ENCODE measurements at regions not wholly inside any gene's neighbourhood (a gene's known extent, or its start where the extent isn't known, plus 50 kb on each side); places are given as distances from the start of the nearest gene placed in this dataset.

DNA sequence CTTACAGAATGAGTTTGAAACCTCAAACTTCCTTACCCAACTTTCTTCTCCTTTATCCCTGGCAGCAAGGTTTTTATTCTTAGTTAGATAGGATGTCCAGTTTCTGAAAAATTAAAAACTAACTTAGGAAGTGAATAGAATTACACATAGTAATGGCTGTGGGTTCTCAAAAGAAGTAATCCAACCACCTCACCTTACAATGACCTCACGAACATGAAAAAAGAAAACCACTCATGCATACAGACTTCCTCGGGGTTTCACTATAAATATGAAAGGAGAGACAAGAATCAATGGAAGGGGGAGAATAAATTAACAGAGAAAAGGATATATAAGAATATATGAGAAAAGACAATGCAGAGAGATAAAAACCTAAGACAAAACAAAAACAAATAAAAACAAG, 1044.3 kb upstream of the KLHL29 start:
- DNase-seq (ENCODE audit: low read depth), result no peak
- TF ChIP-seq, protein P1, sequence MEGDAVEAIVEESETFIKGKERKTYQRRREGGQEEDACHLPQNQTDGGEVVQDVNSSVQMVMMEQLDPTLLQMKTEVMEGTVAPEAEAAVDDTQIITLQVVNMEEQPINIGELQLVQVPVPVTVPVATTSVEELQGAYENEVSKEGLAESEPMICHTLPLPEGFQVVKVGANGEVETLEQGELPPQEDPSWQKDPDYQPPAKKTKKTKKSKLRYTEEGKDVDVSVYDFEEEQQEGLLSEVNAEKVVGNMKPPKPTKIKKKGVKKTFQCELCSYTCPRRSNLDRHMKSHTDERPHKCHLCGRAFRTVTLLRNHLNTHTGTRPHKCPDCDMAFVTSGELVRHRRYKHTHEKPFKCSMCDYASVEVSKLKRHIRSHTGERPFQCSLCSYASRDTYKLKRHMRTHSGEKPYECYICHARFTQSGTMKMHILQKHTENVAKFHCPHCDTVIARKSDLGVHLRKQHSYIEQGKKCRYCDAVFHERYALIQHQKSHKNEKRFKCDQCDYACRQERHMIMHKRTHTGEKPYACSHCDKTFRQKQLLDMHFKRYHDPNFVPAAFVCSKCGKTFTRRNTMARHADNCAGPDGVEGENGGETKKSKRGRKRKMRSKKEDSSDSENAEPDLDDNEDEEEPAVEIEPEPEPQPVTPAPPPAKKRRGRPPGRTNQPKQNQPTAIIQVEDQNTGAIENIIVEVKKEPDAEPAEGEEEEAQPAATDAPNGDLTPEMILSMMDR (conservative IDR thresholded peaks at IDR 0.05; ENCODE audit: low read depth, low read length), result no peak
- H3K4me3 ChIP-seq (ENCODE audit: low read length), result no peak overlapping the region

DNA sequence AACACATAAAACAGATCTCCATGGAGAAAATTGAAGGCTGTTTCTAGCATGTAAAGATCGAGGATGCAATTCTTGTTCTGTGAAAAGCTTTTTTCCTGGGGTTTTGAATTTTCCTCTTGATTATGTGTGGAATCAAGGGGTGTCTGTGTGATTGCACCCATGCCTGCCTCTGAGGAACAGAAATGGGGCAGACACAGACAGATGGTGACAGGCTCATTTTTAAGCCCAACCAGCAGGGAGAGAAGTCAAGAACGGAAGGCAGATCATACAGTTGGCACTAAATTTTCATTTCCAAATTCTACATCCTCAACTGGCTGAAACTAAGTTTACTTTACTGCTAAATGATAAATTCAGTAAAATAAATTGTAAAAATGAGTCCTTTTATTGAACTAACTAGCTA, 1037.7 kb upstream of the KLHL29 start:
- TF ChIP-seq, protein P1 (conservative IDR thresholded peaks at IDR 0.05; ENCODE audit: low read depth, low read length), result no peak
- H3K4me3 ChIP-seq (ENCODE audit: low read length), result no peak overlapping the region
- DNase-seq (ENCODE audit: low read depth), result no peak

DNA sequence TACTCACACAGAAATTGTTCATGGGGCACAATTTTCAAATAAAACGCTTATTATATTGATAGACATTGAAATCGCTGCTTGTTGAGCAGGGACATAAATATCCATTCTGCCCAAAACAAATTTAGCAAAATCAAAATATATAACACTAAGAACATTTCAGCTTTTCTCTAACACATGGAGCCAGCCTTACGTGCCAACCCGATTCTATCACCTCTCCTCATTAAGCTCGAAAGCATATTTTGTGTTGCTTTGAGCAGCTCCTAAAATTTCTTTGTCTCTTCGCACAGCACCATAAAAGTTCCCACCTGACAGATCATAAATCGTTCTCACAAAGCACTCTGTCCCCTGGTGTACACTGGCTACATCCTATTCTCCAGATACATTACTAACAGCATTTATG, 1034.4 kb upstream of the KLHL29 start:
- no peak overlapping the region for H3K4me3 ChIP-seq (ENCODE audit: low read length)
- TF ChIP-seq, protein P1 (conservative IDR thresholded peaks at IDR 0.05; ENCODE audit: low read depth, low read length), result no peak
- DNase-seq (ENCODE audit: low read depth), result no peak

DNA sequence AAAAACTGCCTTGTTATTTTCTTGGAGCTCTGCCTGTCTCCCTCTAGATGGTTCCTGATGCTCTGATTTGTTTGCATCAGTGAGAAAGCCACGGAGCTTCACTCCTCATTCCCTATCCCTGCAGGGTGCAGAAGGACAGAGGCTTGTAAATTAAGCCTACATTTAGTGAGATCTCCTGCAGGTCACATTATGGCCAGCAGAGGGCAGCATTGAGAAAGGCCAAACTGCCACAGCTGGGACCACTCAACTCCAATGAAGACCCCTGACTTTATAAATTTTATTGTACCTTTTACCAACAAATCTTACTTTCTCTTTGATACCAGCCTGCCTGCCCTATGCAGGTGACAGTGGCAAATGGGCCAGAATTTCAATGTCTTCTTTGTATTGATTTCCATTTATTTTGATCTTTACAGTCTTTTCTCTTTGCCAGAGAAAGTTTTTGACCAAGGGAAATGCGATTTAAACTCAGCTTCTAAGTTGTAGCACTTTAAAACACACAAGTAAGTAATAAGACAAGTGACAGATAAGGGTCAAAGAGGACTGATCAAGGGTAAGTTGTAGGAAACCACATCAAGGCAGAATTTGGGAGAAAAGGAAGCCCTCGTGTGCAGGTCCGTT, 1029.1 kb upstream of the KLHL29 start:
- H3K4me3 ChIP-seq (ENCODE audit: low read length), result no peak overlapping the region
- DNase-seq (ENCODE audit: low read depth), result no peak
- TF ChIP-seq, protein P1 (conservative IDR thresholded peaks at IDR 0.05; ENCODE audit: low read depth, low read length), result peak; percentile 86

DNA sequence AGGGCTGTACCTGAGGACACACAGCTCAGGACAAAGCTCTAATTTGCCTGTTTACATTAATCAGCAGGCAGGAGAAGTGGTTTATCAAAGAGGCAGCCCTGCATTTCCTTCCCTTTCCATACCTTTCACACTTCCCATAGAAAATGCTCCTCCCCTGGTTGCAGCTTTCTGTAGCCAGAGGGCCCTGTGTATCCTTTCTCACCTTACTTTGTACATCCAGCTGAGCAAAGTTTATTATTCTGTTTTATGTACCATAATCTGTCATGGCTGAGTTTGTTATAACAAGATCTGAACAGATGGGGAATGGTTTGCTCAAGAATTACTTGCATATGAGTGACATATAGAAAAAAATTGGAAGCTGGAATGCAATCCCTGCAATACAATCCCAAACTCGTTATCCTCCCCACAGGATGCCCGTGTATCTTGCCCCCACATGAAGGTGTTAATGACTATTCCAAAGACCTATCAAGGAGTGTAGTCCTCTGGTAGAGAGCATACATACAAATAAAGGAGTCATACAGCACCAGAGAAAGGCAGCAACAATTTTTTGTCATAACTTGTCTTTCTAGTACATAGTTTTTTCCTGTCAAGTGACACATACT, 1025.8 kb upstream of the KLHL29 start:
- DNase-seq (ENCODE audit: low read depth), result no peak
- TF ChIP-seq, protein P1 (conservative IDR thresholded peaks at IDR 0.05; ENCODE audit: low read depth, low read length), result no peak
- no peak overlapping the region for H3K4me3 ChIP-seq (ENCODE audit: low read length)

DNA sequence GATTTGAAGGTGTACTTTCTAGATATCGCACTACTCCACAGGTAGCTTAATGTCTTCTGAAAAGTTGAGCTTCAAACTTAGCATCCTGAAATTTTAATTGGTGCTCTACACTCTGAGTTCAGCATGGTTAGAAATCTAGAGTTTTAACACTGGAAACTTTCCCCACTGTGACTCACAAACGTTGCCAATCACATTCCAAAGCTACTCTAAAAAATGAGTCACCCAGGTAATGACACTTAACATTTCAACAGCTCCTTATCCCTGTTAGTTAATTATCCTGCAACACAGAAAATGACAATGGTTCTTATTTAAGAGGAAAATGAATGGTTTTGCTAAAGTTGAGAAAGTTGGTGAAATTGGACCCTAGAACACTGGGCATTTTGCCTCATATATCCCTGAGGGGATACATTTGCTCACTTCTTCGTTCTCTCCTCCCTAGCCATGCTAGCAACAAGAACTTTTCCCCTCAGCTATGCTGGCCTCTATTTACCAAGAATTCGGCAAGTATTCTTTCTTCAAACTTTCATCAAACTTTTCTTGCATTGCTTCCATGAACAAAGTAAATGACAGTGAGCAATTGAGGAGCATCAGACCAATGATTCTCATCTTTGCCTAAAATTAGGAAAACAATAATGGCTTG, 1024.1 kb upstream of the KLHL29 start:
- TF ChIP-seq, protein P1 (conservative IDR thresholded peaks at IDR 0.05; ENCODE audit: low read depth, low read length), result no peak
- DNase-seq (ENCODE audit: low read depth), result no peak
- H3K4me3 ChIP-seq (ENCODE audit: low read length), result no peak overlapping the region

DNA sequence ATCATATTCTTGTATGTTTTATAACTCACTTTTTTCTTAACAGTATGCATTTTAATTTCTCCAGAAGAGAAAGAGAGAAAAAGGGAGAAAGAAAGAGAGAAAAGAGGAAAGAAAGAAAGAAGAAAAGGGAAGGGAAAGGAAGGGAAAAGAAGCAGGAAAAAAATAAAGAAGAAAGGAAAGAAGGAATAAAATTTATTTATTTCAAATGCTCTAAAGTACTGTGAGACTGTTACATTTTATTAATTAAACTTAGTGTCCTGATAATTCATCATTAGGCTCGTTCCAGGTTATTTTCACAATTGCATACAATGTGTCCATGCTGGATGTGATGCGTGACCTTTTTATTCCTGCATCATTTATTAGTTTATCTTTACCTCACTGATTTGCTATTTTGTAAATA, 1023.4 kb upstream of the KLHL29 start:
- H3K4me3 ChIP-seq (ENCODE audit: low read length), result no peak overlapping the region
- TF ChIP-seq, protein P1 (conservative IDR thresholded peaks at IDR 0.05; ENCODE audit: low read depth, low read length), result no peak
- DNase-seq (ENCODE audit: low read depth), result no peak

All from retinal pigment epithelial cell (primary cell).